ENCODE measurements at regions not wholly inside any gene's neighbourhood (a gene's known extent, or its start where the extent isn't known, plus 50 kb on each side); places are given as distances from the start of the nearest gene placed in this dataset.
"Not testable (repeated sequence)": the region's sequence is repeated elsewhere in the genome, so short reads cannot be mapped to it uniquely, and the experiment has no call there.

DNA sequence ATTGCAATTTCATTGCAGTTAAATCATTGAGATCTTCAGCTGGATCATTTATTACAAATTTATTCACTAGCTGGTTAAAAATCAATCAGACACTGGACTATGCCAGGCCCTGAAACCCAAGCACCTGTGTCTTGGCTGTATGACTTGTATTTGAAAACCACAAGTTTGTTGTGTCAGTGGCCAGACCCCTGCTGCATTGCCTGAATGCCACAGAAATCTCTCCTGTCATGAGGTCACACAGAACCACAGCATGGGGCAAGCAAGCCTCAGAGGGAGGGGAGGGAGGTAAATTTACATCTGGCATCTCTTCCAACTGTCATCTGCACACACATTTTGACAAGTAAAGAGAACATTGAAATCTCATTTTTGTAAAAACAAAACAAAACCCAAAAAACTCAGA lies 90.0 kb downstream of the ARRDC3 start:
- no peak overlapping the region for H3K4me3 ChIP-seq (ENCODE audit: low read length)
- H3K79me2 ChIP-seq (ENCODE audit: low read length): no peaks in the 10 kb centered on the region
- H3K27me3 ChIP-seq (ENCODE audit: low read length): no peaks in the 10 kb centered on the region
- no peak overlapping the region for H3K27ac ChIP-seq (ENCODE audit: low read length)
- H3K4me1 ChIP-seq (ENCODE audit: low read length): no peaks in the 10 kb centered on the region
- no peaks in the 10 kb centered on the region for H4K20me1 ChIP-seq (ENCODE audit: insufficient read depth, low read depth, low read length)
- no peak for DNase-seq
- no peak overlapping the region for H2AFZ ChIP-seq (ENCODE audit: low read length)
- no peaks in the 10 kb centered on the region for H3K9me3 ChIP-seq (ENCODE audit: low read length)
- H3K4me2 ChIP-seq (ENCODE audit: low read depth, low read length, poor library complexity, severe bottlenecking): no peak overlapping the region
- H3K36me3 ChIP-seq (ENCODE audit: insufficient read depth, low read length): no peaks in the 10 kb centered on the region
- H3K9ac ChIP-seq (ENCODE audit: low read length): no peak overlapping the region
- no peaks in the 10 kb centered on the region for H3K9me2 ChIP-seq (replicated peaks; ENCODE audit: insufficient read depth, low read length)

DNA sequence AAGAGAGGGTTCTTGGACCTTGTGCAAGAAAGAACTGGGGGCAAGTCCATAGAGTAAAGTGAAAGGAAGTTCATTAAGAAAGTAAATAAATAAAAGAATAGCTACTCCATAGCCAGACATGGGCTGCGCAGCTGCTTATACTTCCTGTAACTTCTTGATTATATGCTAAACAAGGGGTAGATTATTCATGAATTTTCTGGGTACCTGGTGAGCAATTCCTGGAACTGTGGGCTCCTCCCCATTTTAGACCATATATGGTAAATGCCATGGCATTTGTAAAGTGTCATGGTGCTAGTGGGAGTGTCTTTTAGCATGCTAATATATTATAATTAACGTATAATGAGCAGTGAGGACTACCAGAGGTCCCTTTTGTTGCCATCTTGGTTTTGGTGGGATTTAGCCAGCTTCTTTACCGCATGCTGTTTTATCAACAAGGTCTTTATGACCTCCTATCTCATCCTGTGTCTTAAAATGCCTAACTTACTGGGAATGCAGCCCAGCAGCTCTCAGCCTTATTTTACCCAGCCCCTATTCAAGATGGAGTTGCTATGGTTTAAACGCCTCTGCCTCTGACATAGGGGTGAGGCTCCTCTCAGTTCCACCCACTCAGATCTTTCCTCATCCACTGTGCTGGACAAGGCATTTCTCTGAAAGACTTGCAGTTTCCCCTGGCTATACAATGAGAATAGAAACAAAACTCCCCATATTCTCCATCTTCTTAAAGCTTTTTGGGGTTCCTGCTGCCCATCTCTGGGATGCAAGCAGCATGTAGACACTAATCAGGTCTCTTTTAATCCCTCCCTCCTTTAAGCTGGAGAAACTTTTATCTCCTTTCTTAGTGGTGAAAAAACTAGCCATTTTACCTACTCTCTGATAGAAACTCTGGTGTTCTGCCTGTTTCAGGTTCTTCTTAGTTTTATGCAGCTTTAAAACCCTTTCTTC lies 91.2 kb downstream of the ARRDC3 start:
- Histone ChIP-seq H3K27me3 (ENCODE audit: low read length) (no peaks in the 10 kb centered on the region), H3K36me3 (ENCODE audit: insufficient read depth, low read length) (no peaks in the 10 kb centered on the region), H3K9me3 (ENCODE audit: low read length) (no peaks in the 10 kb centered on the region), H3K4me3 (ENCODE audit: low read length) (no peak overlapping the region), H3K27ac (ENCODE audit: low read length) (no peak overlapping the region), H3K79me2 (ENCODE audit: low read length) (no peaks in the 10 kb centered on the region), H3K4me2 (ENCODE audit: low read depth, low read length, poor library complexity, severe bottlenecking) (no peak overlapping the region), H3K9ac (ENCODE audit: low read length) (no peak overlapping the region), H4K20me1 (ENCODE audit: insufficient read depth, low read depth, low read length) (no peaks in the 10 kb centered on the region), H2AFZ (ENCODE audit: low read length) (no peak overlapping the region), H3K9me2 (replicated peaks; ENCODE audit: insufficient read depth, low read length) (no peaks in the 10 kb centered on the region), H3K4me1 (ENCODE audit: low read length) (no peaks in the 10 kb centered on the region)
- DNase-seq: no peak

DNA sequence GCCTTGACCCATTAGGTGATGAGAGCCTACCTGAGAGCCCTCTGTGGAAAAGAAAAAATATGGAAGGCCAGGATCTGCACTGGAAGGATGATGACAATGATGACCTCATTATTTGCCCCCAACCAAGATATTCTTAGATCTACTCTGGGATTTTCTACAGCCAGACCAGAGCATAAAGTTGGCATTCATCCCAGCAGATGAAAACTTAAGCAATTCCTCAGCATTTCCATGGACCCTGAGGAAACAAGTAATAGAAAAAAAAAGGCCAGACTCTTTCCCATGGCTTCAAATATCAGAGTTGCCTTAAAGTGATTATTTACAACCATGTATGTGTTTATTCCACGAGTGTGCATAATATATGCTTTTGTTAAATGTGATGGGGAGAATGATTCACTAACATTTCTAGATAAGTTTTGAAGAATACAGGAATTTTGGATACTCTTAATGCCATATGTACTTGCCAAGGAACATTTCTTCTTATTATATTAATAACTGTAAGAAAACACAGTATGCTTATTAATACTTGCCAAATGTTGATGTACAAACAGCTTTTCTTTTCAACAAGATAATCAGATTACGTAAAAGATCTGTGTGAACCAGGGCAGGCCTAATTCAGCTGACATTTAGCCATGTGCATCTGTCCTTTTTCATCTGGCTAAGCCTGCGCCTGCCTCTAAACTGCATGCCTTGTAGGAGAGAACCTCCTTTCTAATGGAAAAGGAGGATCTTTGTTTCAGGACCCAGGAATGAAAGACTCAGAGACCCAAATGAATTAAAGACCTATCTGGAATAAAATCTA lies 94.8 kb downstream of the ARRDC3 start:
- no peaks in the 10 kb centered on the region for H3K9me3 ChIP-seq (ENCODE audit: low read length)
- no peak overlapping the region for H3K4me3 ChIP-seq (ENCODE audit: low read length)

DNA sequence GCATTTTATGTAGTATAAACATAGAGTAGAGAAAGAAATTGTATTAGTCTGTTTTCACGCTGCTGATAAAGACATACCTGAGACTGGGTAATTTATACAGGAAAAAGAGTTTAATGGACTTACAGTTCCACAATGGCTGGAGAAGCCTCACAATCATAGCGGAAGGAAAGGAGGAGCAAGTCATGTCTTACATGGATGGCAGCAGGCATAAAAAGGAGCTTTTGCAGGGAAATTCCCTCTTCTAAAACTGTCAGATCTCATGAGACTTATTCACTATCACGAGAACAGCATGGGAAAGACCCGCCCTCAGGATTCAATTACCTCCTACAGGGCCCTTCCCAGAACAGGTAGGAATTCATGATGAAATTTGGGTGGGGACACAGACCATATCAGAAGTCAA lies 98.1 kb downstream of the ARRDC3 start:
- H2AFZ ChIP-seq (ENCODE audit: low read length); H3K4me2 ChIP-seq (ENCODE audit: low read depth, low read length, poor library complexity, severe bottlenecking); H3K9me3 ChIP-seq (ENCODE audit: low read length); H3K36me3 ChIP-seq (ENCODE audit: insufficient read depth, low read length); H3K9ac ChIP-seq (ENCODE audit: low read length); H3K27me3 ChIP-seq (ENCODE audit: low read length); H3K9me2 ChIP-seq (replicated peaks; ENCODE audit: insufficient read depth, low read length); H3K4me1 ChIP-seq (ENCODE audit: low read length); DNase-seq; H3K79me2 ChIP-seq (ENCODE audit: low read length); H3K4me3 ChIP-seq (ENCODE audit: low read length); H4K20me1 ChIP-seq (ENCODE audit: insufficient read depth, low read depth, low read length); H3K27ac ChIP-seq (ENCODE audit: low read length): not testable (repeated sequence)

More for the DNA sequence above, 94.8 kb downstream of the ARRDC3 start:
- H3K36me3 ChIP-seq (ENCODE audit: insufficient read depth, low read length): no peaks in the 10 kb centered on the region
- no peaks in the 10 kb centered on the region for H3K9me2 ChIP-seq (replicated peaks; ENCODE audit: insufficient read depth, low read length)
- H3K79me2 ChIP-seq (ENCODE audit: low read length): no peaks in the 10 kb centered on the region
- no peaks in the 10 kb centered on the region for H3K4me1 ChIP-seq (ENCODE audit: low read length)
- no peak overlapping the region for H3K4me2 ChIP-seq (ENCODE audit: low read depth, low read length, poor library complexity, severe bottlenecking)
- no peak overlapping the region for H3K9ac ChIP-seq (ENCODE audit: low read length)
- H3K27me3 ChIP-seq (ENCODE audit: low read length): no peaks in the 10 kb centered on the region
- DNase-seq: no peak
- no peak overlapping the region for H3K27ac ChIP-seq (ENCODE audit: low read length)
- no peak overlapping the region for H2AFZ ChIP-seq (ENCODE audit: low read length)
- H4K20me1 ChIP-seq (ENCODE audit: insufficient read depth, low read depth, low read length): no peaks in the 10 kb centered on the region

- no peaks in the 10 kb centered on the region for H3K9me3 ChIP-seq (ENCODE audit: low read length)
- H4K20me1 ChIP-seq (ENCODE audit: insufficient read depth, low read depth, low read length): no peaks in the 10 kb centered on the region
- no peak overlapping the region for H3K4me3 ChIP-seq (ENCODE audit: low read length)
- no peaks in the 10 kb centered on the region for H3K27me3 ChIP-seq (ENCODE audit: low read length)
- no peaks in the 10 kb centered on the region for H3K9me2 ChIP-seq (replicated peaks; ENCODE audit: insufficient read depth, low read length)
- no peak overlapping the region for H2AFZ ChIP-seq (ENCODE audit: low read length)
- no peak overlapping the region for H3K4me2 ChIP-seq (ENCODE audit: low read depth, low read length, poor library complexity, severe bottlenecking)
- H3K79me2 ChIP-seq (ENCODE audit: low read length): no peaks in the 10 kb centered on the region
- H3K9ac ChIP-seq (ENCODE audit: low read length): no peak overlapping the region
- H3K4me1 ChIP-seq (ENCODE audit: low read length): peaks cover 13% of the 10 kb centered on the region
- no peaks in the 10 kb centered on the region for H3K36me3 ChIP-seq (ENCODE audit: insufficient read depth, low read length)
- no peak overlapping the region for H3K27ac ChIP-seq (ENCODE audit: low read length)
- DNase-seq: no peak
Measured at GRCh38 chr5:91283899-91284298, 99.2 kb downstream of the ARRDC3 start.

- no peak overlapping the region for H2AFZ ChIP-seq (ENCODE audit: low read length)
- H3K9ac ChIP-seq (ENCODE audit: low read length): no peak overlapping the region
- no peak overlapping the region for H3K4me3 ChIP-seq (ENCODE audit: low read length)
- no peak overlapping the region for H3K4me2 ChIP-seq (ENCODE audit: low read depth, low read length, poor library complexity, severe bottlenecking)
- no peaks in the 10 kb centered on the region for H3K79me2 ChIP-seq (ENCODE audit: low read length)
- H3K4me1 ChIP-seq (ENCODE audit: low read length): peaks cover 13% of the 10 kb centered on the region
- H3K36me3 ChIP-seq (ENCODE audit: insufficient read depth, low read length): no peaks in the 10 kb centered on the region
- H4K20me1 ChIP-seq (ENCODE audit: insufficient read depth, low read depth, low read length): no peaks in the 10 kb centered on the region
- H3K27me3 ChIP-seq (ENCODE audit: low read length): no peaks in the 10 kb centered on the region
- H3K27ac ChIP-seq (ENCODE audit: low read length): no peak overlapping the region
- no peak for DNase-seq
- H3K9me3 ChIP-seq (ENCODE audit: low read length): no peaks in the 10 kb centered on the region
- no peaks in the 10 kb centered on the region for H3K9me2 ChIP-seq (replicated peaks; ENCODE audit: insufficient read depth, low read length)
Measured at GRCh38 chr5:91283326-91283725, 99.8 kb downstream of the ARRDC3 start.

GRCh38 chr5:91282210-91282609 lies 100.9 kb downstream of the ARRDC3 start:
- no peak overlapping the region for H3K9ac ChIP-seq (ENCODE audit: low read length)
- peaks cover 13% of the 10 kb centered on the region for H3K4me1 ChIP-seq (ENCODE audit: low read length)
- H3K36me3 ChIP-seq (ENCODE audit: insufficient read depth, low read length): no peaks in the 10 kb centered on the region
- no peaks in the 10 kb centered on the region for H4K20me1 ChIP-seq (ENCODE audit: insufficient read depth, low read depth, low read length)
- H3K9me2 ChIP-seq (replicated peaks; ENCODE audit: insufficient read depth, low read length): no peaks in the 10 kb centered on the region
- no peak overlapping the region for H3K4me3 ChIP-seq (ENCODE audit: low read length)
- no peak for DNase-seq
- H3K9me3 ChIP-seq (ENCODE audit: low read length): no peaks in the 10 kb centered on the region
- no peak overlapping the region for H2AFZ ChIP-seq (ENCODE audit: low read length)
- no peak overlapping the region for H3K4me2 ChIP-seq (ENCODE audit: low read depth, low read length, poor library complexity, severe bottlenecking)
- H3K79me2 ChIP-seq (ENCODE audit: low read length): no peaks in the 10 kb centered on the region
- H3K27ac ChIP-seq (ENCODE audit: low read length): no peak overlapping the region
- no peaks in the 10 kb centered on the region for H3K27me3 ChIP-seq (ENCODE audit: low read length)

DNA sequence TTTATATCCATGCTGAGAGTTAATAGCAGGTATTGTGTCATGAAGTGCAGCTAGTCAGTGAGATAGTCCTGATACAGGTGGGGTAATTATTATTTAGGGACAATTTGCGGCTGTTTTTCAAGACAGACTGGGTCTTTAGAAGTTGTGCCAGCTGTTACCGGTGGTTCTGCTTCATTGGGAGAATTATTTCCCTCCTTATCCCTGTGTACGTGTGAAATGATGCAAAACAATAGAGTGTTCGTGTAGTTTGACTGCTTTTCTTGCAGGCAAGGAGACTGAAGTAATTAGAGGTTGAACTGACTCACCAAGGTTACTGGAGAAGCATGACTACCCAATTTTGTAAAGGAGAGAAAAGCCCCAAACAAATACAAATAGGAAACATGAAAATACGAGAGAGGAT lies 101.7 kb downstream of the ARRDC3 start:
- no peaks in the 10 kb centered on the region for H4K20me1 ChIP-seq (ENCODE audit: insufficient read depth, low read depth, low read length)
- no peaks in the 10 kb centered on the region for H3K36me3 ChIP-seq (ENCODE audit: insufficient read depth, low read length)
- H3K9me2 ChIP-seq (replicated peaks; ENCODE audit: insufficient read depth, low read length): no peaks in the 10 kb centered on the region
- H3K79me2 ChIP-seq (ENCODE audit: low read length): no peaks in the 10 kb centered on the region
- H3K27me3 ChIP-seq (ENCODE audit: low read length): no peaks in the 10 kb centered on the region
- no peaks in the 10 kb centered on the region for H3K9me3 ChIP-seq (ENCODE audit: low read length)
- no peak for DNase-seq
- no peak overlapping the region for H2AFZ ChIP-seq (ENCODE audit: low read length)
- peaks cover 13% of the 10 kb centered on the region for H3K4me1 ChIP-seq (ENCODE audit: low read length)
- H3K4me2 ChIP-seq (ENCODE audit: low read depth, low read length, poor library complexity, severe bottlenecking): no peak overlapping the region
- no peak overlapping the region for H3K27ac ChIP-seq (ENCODE audit: low read length)
- no peak overlapping the region for H3K4me3 ChIP-seq (ENCODE audit: low read length)
- no peak overlapping the region for H3K9ac ChIP-seq (ENCODE audit: low read length)

All from Karpas-422 (cell line).